ENCODE measurements at regions not wholly inside any gene's neighbourhood (a gene's known extent, or its start where the extent isn't known, plus 50 kb on each side); places are given as distances from the start of the nearest gene placed in this dataset.

GRCh38 chr16:87160234-87160636 lies 157.0 kb downstream of the C16orf95 start:
- TF ChIP-seq ZFX (IDR thresholded peaks at IDR 0.05; ENCODE audit: borderline replicate concordance) (no peak), CTCF (IDR thresholded peaks at IDR 0.05) (no peak)

Measured in 22Rv1 (cell line).